ENCODE measurements at regions not wholly inside any gene's neighbourhood (a gene's known extent, or its start where the extent isn't known, plus 50 kb on each side); places are given as distances from the start of the nearest gene placed in this dataset.

DNA sequence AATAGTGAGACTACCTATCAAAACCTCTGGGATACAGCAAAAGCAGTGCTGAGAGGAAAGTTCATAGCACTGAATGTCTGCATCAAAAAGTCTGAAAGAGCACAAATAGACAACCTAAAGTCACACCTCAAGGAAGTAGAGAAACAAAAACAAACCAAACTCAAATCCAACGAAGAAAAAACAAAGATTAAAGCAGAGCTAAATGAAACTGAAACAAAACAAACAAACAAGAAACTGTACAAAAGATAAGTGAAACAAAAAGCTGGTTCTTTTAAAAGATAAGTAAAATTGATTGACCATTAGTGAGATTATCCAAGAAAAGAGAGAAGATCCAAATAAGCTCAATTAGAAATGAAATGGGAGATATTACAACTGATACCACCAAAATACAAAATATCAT is 378.3 kb upstream of the NDST4 start:
- ATAC-seq = no peak
- in situ Hi-C loops (cut with HindIII; ENCODE audit: extremely low pct_ligation_motif_present, low pct_unique_long_range_greater_than_20kb) = no loop called here
- DNase-seq (ENCODE audit: low spot score) = no peak
- no peaks in the 10 kb centered on the region for H4K20me1 ChIP-seq (ENCODE audit: insufficient read depth, low read length)
- no peak overlapping the region for H3K4me2 ChIP-seq (ENCODE audit: low read depth, low read length)
- no peak overlapping the region for H3K4me3 ChIP-seq (replicated peaks in 1 of 3; ENCODE audit: insufficient read depth in 1 of 3, low read depth in 2 of 3, low read length in 3 of 3)
- intact Hi-C loops (cut with micrococcal nuclease; ENCODE audit: unreplicated experiment) = no loop called here
- ChIA-PET POLR2A (no interaction called here), CTCF (ENCODE audit: low intra/inter-chr PET ratio, low total read pairs) (no interaction called here)
- 2% methylated on average over 1 of the region's 1 CpG for WGBS (ENCODE audit: low lambda C conversion rate)
- H3K36me3 ChIP-seq (replicated peaks in 1 of 2; ENCODE audit: control insufficient read depth in 1 of 2, insufficient read depth in 2 of 2, low read length in 2 of 2) = no peaks in the 10 kb centered on the region
- no peak overlapping the region for H2AFZ ChIP-seq (ENCODE audit: low read length)
- no peaks in the 10 kb centered on the region for H3K79me2 ChIP-seq (ENCODE audit: insufficient read depth, low read length)
- no peak overlapping the region for H3K27ac ChIP-seq (ENCODE audit: extremely low read length, insufficient read depth, low read length)
- H3K9ac ChIP-seq (ENCODE audit: insufficient read depth, low read depth, low read length) = no peak overlapping the region
- H3K4me1 ChIP-seq (ENCODE audit: insufficient read depth, low read length) = no peaks in the 10 kb centered on the region
- TF ChIP-seq ZFP36L1 (CRISPR knock-in tag; IDR thresholded peaks at IDR 0.05) (no peak), ZNF496 (CRISPR knock-in tag; IDR thresholded peaks at IDR 0.05; ENCODE audit: insufficient replicate concordance) (no peak), RBFOX2 (IDR thresholded peaks at IDR 0.05; ENCODE audit: low read depth, low read length) (no peak), ZNF12 (CRISPR knock-in tag; IDR thresholded peaks at IDR 0.05) (no peak), HCFC1 (IDR thresholded peaks at IDR 0.05; ENCODE audit: low read depth, low read length) (no peak)
- TF ChIP-seq, protein P1, sequence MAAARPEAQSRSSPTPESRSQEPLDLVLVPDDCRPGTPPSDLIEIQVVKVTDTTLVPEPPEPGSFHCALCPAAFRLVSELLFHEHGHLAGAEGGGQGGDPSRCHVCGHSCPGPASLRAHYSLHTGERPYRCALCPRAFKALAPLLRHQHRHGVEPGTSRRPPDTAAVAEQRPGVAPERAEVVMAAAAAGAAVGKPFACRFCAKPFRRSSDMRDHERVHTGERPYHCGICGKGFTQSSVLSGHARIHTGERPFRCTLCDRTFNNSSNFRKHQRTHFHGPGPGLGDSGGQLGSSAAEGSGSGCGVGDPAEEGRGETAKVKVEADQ (CRISPR knock-in tag; IDR thresholded peaks at IDR 0.05; ENCODE audit: borderline replicate concordance) = no peak
- no peaks in the 10 kb centered on the region for H3K9me3 ChIP-seq (ENCODE audit: low read length)
- H3K27me3 ChIP-seq (ENCODE audit: control insufficient read depth in 1 of 2, insufficient read depth in 2 of 2, low read length in 2 of 2) = no peaks in the 10 kb centered on the region
- no TSS peak for BruUV-seq (replicated peaks)
- FAIRE-seq = no peak

DNA sequence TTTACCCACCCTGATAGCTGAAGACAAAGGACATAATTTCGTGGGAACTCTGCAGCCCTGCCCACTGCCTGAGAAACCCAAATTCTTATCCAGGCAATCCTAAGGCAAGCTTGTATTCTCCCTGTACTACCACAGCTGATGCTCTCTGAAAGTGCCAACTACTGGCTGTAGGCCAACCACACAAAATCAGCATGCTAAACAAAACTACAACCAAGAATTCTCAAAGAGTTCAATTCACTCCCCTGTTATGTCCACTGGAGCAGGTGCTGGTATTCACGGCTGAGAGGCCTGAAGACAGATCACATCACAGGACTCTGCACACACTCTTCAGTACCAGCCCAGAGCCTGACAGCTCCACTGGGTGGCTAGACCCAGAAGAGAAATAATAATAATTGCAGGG is 375.9 kb upstream of the NDST4 start:
- no peak for DNase-seq (ENCODE audit: low spot score)
- Histone ChIP-seq H3K36me3 (replicated peaks in 1 of 2; ENCODE audit: control insufficient read depth in 1 of 2, insufficient read depth in 2 of 2, low read length in 2 of 2) (no peaks in the 10 kb centered on the region), H3K9ac (ENCODE audit: insufficient read depth, low read depth, low read length) (no peak overlapping the region), H3K79me2 (ENCODE audit: insufficient read depth, low read length) (no peaks in the 10 kb centered on the region), H3K4me2 (ENCODE audit: low read depth, low read length) (no peak overlapping the region), H3K4me3 (replicated peaks in 1 of 3; ENCODE audit: insufficient read depth in 1 of 3, low read depth in 2 of 3, low read length in 3 of 3) (no peak overlapping the region), H3K27me3 (ENCODE audit: control insufficient read depth in 1 of 2, insufficient read depth in 2 of 2, low read length in 2 of 2) (no peaks in the 10 kb centered on the region), H3K9me3 (ENCODE audit: low read length) (no peaks in the 10 kb centered on the region), H3K27ac (ENCODE audit: extremely low read length, insufficient read depth, low read length) (no peak overlapping the region), H3K4me1 (ENCODE audit: insufficient read depth, low read length) (no peaks in the 10 kb centered on the region), H4K20me1 (ENCODE audit: insufficient read depth, low read length) (no peaks in the 10 kb centered on the region), H2AFZ (ENCODE audit: low read length) (no peak overlapping the region)
- POLR2A ChIA-PET = no interaction called here
- FAIRE-seq = no peak
- no TSS peak for BruUV-seq (replicated peaks)
- CTCF ChIA-PET (ENCODE audit: low intra/inter-chr PET ratio, low total read pairs) = no interaction called here
- intact Hi-C loops (cut with micrococcal nuclease; ENCODE audit: unreplicated experiment) = no loop called here
- in situ Hi-C loops (cut with HindIII; ENCODE audit: extremely low pct_ligation_motif_present, low pct_unique_long_range_greater_than_20kb) = no loop called here
- 5% methylated on average over 2 of the region's 2 CpGs for WGBS (ENCODE audit: low lambda C conversion rate)
- no peak for ATAC-seq
- TF ChIP-seq CHD4 (IDR thresholded peaks at IDR 0.05; ENCODE audit: borderline replicate concordance, low read length) (no peak), NR2F1 (CRISPR knock-in tag; IDR thresholded peaks at IDR 0.05) (no peak), AGO2 (optimal IDR thresholded peaks at IDR 0.05; ENCODE audit: low read depth, low read length) (no peak), ZNF430 (CRISPR knock-in tag; IDR thresholded peaks at IDR 0.05) (no peak), TGIF2 (CRISPR knock-in tag; IDR thresholded peaks at IDR 0.05) (no peak), ZNF264 (CRISPR knock-in tag; IDR thresholded peaks at IDR 0.05) (no peak), ZNF282 (IDR thresholded peaks at IDR 0.05; ENCODE audit: partially characterized antibody) (no peak), PHF20 (CRISPR knock-in tag; IDR thresholded peaks at IDR 0.05) (no peak)
- TF ChIP-seq, protein P2, sequence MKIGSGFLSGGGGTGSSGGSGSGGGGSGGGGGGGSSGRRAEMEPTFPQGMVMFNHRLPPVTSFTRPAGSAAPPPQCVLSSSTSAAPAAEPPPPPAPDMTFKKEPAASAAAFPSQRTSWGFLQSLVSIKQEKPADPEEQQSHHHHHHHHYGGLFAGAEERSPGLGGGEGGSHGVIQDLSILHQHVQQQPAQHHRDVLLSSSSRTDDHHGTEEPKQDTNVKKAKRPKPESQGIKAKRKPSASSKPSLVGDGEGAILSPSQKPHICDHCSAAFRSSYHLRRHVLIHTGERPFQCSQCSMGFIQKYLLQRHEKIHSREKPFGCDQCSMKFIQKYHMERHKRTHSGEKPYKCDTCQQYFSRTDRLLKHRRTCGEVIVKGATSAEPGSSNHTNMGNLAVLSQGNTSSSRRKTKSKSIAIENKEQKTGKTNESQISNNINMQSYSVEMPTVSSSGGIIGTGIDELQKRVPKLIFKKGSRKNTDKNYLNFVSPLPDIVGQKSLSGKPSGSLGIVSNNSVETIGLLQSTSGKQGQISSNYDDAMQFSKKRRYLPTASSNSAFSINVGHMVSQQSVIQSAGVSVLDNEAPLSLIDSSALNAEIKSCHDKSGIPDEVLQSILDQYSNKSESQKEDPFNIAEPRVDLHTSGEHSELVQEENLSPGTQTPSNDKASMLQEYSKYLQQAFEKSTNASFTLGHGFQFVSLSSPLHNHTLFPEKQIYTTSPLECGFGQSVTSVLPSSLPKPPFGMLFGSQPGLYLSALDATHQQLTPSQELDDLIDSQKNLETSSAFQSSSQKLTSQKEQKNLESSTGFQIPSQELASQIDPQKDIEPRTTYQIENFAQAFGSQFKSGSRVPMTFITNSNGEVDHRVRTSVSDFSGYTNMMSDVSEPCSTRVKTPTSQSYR (CRISPR knock-in tag; IDR thresholded peaks at IDR 0.05; ENCODE audit: borderline replicate concordance) = no peak
- TF ChIP-seq, protein P3, sequence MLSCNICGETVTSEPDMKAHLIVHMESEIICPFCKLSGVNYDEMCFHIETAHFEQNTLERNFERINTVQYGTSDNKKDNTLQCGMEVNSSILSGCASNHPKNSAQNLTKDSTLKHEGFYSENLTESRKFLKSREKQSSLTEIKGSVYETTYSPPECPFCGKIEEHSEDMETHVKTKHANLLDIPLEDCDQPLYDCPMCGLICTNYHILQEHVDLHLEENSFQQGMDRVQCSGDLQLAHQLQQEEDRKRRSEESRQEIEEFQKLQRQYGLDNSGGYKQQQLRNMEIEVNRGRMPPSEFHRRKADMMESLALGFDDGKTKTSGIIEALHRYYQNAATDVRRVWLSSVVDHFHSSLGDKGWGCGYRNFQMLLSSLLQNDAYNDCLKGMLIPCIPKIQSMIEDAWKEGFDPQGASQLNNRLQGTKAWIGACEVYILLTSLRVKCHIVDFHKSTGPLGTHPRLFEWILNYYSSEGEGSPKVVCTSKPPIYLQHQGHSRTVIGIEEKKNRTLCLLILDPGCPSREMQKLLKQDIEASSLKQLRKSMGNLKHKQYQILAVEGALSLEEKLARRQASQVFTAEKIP (CRISPR knock-in tag; IDR thresholded peaks at IDR 0.05; ENCODE audit: borderline replicate concordance) = no peak

All from HepG2 (cell line).